NCI-H2196 treated with DMSO at 0.1 percent for 48 hours (cell line): ENCODE measurements at regions not wholly inside any gene's neighbourhood (a gene's known extent, or its start where the extent isn't known, plus 50 kb on each side); places are given as distances from the start of the nearest gene placed in this dataset.

Source experiments
- DNase-seq: peaks from one replicate; lab custom pipeline; 2025; ENCODE audit not compliant: unreplicated experiment; lab: John Stamatoyannopoulos, UW

- DNase-seq: no peak
Observed at GRCh38 chr5:107090506-107090905, 580.2 kb downstream of the EFNA5 start.

DNA sequence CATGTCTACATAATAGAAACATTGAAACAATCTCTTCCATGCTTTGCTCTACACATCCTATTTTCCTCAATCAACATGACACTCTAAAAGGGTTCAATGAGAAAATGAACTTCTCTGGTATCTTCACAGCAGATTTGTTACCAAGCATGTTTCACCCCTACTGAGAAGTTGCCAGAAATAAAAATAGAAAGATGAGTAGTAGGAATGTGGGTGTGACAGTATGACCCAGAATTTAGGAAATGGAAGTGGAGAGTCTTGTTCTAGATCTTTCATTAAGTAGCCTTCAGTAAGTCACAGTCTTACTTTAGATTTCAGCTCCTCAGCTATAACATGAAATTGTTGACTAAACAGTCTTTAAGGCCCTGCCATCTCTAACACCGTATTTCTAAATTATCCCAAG, 581.8 kb downstream of the EFNA5 start:
- DNase-seq: no peak

GRCh38 chr5:107085572-107085971, 585.2 kb downstream of the EFNA5 start:
- no peak for DNase-seq

- DNase-seq: no peak
Observed at GRCh38 chr5:107074996-107075395, 595.7 kb downstream of the EFNA5 start.

DNA sequence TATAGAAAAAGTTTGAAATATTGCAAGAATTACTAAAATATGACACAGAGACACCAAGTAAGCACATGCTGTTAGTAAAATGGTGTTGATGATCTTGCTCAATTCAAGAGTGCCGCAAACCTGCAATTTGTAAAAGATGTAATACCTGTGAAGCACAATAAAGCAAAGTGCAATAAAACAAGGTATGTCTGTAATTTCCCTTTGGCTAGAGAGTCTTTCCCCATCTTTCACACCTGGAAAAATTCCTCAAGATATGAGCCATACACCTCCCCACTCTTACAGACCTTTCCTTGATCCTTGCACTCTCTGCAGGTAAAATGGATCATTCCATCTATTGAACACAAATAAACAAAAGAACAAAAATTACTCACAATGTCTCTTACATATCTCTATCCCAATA, 597.8 kb downstream of the EFNA5 start:
- DNase-seq: no peak

DNA sequence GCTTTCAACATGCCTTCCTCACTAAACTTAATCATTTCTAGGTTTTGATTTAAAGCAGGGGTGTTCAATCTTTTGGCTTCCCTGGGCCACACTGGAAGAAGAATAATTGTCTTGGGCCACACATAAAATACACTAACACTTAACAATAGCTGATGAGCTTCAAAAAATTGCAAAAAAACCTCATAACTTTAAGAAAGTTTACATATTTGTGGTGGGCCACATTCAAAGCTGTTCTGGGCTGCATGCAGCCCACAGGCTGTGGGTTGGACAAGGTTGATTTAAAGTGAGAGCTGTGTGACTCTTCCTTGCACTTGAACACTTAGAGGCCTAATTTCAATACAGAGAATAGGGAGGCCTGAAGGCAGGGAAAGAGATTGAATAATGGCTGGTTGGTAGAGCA, 598.3 kb downstream of the EFNA5 start:
- no peak for DNase-seq

GRCh38 chr5:107068782-107069181, 602.0 kb downstream of the EFNA5 start:
- DNase-seq: no peak

DNA sequence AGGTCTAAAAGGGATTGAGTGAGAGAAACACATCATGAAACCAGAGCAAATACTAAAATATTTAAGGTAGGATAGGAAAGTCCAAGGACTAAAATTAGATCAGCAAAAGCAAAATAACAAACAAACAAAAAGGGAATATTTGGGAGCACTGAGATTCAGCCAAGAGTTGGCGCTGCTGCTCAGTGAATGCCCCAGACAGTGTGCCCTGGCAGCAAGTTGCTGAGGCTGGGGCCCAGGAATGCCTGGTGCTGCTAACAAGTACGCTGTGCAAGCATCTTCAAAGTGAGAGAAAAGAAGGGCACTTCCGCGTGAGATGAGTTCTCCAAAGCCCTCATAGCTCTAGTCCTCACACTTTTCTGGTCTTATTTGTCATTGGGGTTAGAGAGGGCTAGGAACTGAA, 603.3 kb downstream of the EFNA5 start:
- no peak for DNase-seq

DNA sequence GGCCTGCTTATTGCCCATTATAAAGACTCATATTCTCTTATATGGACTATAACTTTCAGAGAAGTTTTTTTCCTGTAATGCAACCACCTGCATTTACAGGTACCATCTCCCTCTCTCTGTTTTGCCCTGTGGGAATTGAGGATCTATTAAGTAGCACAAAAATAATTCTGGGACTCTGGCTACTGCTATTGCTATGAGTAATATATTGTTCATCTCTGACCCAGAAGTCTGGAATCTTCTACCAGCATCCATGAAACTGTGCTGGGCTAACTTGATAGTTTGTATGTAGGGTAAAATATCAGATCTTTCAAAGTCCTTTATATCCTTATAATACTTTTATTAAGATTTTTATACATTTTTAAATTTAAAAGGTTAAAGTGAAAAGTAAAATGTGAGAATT, 607.2 kb downstream of the EFNA5 start:
- DNase-seq: no peak

GRCh38 chr5:107058803-107059202, 611.9 kb downstream of the EFNA5 start:
- no peak for DNase-seq

DNA sequence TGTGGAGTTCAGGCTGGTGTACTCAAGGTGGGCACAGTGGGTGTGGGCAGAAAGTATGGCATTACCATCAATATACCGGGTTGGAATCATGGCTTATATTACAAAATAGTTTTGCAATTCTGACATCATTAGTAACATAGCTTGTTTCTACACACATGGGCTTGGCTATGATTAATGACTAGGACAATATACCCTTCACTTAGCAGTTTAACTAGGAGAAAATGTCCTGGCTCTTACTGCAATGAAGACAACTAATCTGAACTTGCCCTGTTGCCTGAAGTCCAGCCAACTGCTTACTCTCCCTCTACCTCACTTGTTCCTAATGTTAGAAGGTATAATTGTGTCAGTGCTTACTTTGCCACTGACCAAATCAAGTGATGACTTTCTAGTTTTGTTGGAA, 612.5 kb downstream of the EFNA5 start:
- no peak for DNase-seq

- no peak for DNase-seq
Observed at GRCh38 chr5:107056278-107056677, 614.5 kb downstream of the EFNA5 start.

DNA sequence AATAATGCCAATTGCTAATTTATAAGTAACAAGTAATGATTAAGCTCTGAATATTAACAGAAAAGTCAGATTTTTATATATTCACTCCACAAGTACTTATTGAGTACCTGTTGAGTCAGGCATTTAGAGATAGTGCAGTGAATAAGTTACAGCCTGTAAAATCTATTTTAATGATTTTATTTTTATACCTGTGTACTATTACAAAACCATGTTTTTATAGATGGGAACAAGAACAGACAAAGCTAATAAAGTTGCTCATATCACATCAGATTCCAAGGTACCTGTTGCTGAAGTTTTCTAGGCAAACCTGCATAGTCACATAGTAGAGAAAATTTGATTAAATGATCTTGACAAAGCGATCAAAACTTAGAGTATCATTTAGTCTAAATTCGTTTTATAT, 623.7 kb downstream of the EFNA5 start:
- DNase-seq: no peak

DNA sequence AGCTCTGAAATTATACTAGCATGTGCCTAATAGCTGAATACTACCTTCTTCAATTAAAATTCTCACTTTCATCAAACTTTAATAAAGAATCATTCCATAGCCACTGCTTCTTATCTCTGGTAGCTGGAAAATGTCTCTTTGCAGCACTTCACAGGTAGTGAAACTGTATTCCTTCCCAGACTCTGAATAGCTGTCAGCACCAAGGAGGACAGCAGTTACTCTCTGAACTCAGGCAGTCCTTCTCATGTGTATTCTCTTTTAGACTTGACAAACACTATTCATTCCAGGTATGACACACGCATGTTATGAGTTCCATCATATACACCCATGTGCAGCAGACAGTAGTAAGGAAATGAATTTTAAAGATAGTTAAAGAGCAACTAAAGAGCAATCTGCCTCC, 627.1 kb downstream of the EFNA5 start:
- DNase-seq: no peak

DNA sequence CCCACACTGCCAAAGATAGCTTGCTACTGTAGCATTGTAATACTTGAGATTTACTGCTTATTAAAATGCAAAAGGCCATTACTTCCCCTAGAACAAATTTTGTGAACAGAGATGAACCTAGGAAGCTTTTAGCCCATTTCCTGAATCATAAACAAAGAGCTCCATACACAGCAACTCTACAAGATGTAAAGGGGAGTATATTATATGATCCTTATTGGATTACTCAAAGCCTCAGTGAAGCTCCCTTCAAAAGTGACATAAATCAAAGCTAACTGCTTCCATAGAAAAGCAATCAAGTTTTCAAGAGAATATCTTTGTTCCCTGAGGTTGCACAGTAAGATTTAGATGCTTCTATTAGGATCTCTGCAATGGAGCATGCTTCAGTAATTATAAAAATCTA, 629.8 kb downstream of the EFNA5 start:
- no peak for DNase-seq

- no peak for DNase-seq
Observed at GRCh38 chr5:107032629-107033028, 638.1 kb downstream of the EFNA5 start.

DNA sequence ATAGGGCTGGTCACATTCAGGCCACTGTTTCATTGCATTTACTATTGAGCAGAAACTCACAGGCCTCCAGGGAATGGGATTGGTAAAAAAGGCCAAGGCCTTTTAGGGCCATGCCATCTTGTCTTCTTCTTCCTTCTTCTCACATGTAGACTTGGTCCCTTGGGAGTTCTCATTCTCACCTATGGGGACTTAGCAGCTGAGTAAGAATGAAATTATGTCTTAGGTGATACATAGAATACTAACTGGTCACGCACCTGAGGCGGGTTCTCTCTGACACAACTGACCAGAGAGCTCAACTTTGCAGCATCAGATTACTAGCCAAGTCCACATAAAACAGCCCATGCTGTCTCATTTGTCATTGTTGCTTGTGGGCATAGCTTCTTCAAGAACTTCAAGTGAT, 641.8 kb downstream of the EFNA5 start:
- DNase-seq: no peak

- DNase-seq: no peak
Observed at GRCh38 chr5:107025712-107026497, 644.8 kb downstream of the EFNA5 start.

GRCh38 chr5:107023732-107024131, 647.0 kb downstream of the EFNA5 start:
- no peak for DNase-seq

GRCh38 chr5:107021575-107021974, 649.2 kb downstream of the EFNA5 start:
- no peak for DNase-seq

DNA sequence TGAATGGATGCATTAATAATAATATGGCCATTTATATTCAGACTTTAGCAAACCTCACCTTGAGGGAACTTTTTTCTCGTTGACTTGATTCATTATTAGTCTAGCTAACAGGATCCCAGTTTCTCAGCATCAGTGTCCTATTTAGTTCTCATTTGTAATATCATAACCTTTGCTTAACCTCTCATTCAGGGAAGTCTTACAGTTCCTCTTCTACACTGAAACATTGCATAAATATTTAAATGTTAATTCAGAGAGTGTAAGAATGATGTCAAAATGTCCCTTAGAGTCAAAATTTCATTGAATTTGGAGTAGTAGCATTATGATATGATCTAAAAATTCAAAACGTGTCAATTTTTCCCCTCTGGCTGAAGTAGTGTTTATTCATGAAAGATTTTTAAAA, 650.1 kb downstream of the EFNA5 start:
- no peak for DNase-seq

GRCh38 chr5:107017616-107018015, 653.1 kb downstream of the EFNA5 start:
- DNase-seq: no peak

- DNase-seq: no peak
Observed at GRCh38 chr5:107012371-107012770, 658.4 kb downstream of the EFNA5 start.
